Gastroesophageal sphincter (tissue), 3 donors: ENCODE measurements at regions not wholly inside any gene's neighbourhood (a gene's known extent, or its start where the extent isn't known, plus 50 kb on each side); places are given as distances from the start of the nearest gene placed in this dataset.

Experiments
- POLR2A ChIP-seq, 2 donors: fragments of 450-650 bp; IDR thresholded peaks; one replicate each; pipeline ENCODE4 v1.6.1; 2017; ENCODE audit warnings: antibody characterized with exemption in 2 of 2, mild to moderate bottlenecking in 2 of 2, moderate library complexity in 1 of 2
- POLR2AphosphoS5 ChIP-seq: sonication (generic); formaldehyde crosslinking; IDR thresholded peaks from one replicate; pipeline ENCODE4 v1.6.1; 2017; ENCODE audit warnings: antibody characterized with exemption
- TF ChIP-seq, protein P1 (sequence below), 4 experiments: fragments of 200-600 bp in 2 of 4; fragments of 450-650 bp in 2 of 4; sonication (generic) in 1 of 4; IDR thresholded peaks; one replicate each; pipeline ENCODE4 v1.5.1; 2017 to 2019; ENCODE audit warnings: antibody characterized with exemption in 4 of 4, mild to moderate bottlenecking in 2 of 4, moderate library complexity in 2 of 4

DNA sequence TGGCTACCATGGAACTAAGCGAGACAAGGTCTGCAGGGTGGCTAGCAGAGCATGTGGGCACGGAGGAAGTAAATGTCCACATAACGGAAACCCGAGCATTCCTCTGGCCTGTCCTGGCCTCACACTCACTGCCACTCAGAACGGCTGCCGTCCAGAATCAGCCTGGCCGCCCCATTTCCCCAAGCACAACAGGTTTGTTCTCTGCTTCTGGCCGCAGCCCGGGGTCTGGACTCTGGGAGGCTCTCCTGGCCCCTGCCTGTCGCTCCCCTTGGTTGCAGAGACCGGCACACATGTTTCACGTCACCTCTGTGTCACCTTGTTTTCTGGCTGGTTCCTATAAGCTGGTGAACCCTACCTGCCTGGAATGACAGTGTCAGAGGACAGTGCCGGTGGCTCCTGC lies 69.3 kb downstream of the GLI2 start:
- TF ChIP-seq POLR2AphosphoS5 (no peak), POLR2A (IDR thresholded peaks at IDR 0.05) (no peak)
- TF ChIP-seq, protein P1, sequence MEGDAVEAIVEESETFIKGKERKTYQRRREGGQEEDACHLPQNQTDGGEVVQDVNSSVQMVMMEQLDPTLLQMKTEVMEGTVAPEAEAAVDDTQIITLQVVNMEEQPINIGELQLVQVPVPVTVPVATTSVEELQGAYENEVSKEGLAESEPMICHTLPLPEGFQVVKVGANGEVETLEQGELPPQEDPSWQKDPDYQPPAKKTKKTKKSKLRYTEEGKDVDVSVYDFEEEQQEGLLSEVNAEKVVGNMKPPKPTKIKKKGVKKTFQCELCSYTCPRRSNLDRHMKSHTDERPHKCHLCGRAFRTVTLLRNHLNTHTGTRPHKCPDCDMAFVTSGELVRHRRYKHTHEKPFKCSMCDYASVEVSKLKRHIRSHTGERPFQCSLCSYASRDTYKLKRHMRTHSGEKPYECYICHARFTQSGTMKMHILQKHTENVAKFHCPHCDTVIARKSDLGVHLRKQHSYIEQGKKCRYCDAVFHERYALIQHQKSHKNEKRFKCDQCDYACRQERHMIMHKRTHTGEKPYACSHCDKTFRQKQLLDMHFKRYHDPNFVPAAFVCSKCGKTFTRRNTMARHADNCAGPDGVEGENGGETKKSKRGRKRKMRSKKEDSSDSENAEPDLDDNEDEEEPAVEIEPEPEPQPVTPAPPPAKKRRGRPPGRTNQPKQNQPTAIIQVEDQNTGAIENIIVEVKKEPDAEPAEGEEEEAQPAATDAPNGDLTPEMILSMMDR (IDR thresholded peaks at IDR 0.05) = no peak
